GM10266 (cell line): ENCODE measurements at regions not wholly inside any gene's neighbourhood (a gene's known extent, or its start where the extent isn't known, plus 50 kb on each side); places are given as distances from the start of the nearest gene placed in this dataset.

ENCODE experiments used
- DNase-seq: peaks from one replicate; pipeline ENCODE4 v3.0.0; 2012; ENCODE audit errors: extremely low spot score
- TF ChIP-seq, protein P1 (sequence below): IDR thresholded peaks from 2 replicates; pipeline ENCODE4 v1.5.1; 2012; ENCODE audit warnings: mild to moderate bottlenecking, low read depth; ENCODE audit not compliant: control insufficient read depth, insufficient read depth; ENCODE audit errors: missing control alignments

DNA sequence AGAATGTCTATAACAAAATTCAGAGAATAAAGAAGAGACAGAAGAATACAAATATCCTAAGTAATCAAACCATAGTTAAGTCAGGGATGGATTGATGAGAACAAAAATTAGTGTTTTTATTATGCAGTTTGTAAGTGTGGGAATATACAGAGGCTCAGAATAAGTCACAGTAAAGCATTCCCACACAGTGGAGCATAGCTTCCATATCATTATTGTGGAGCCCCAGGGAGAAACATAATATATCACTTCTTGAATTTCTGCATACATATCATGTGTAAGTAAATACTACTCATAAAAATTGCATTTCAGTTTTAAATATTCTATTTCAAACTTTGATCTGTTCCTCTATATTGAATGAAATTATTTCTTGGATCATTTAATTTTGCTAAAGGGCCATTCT is 790.4 kb downstream of the PLA2G4A start:
- TF ChIP-seq, protein P1, sequence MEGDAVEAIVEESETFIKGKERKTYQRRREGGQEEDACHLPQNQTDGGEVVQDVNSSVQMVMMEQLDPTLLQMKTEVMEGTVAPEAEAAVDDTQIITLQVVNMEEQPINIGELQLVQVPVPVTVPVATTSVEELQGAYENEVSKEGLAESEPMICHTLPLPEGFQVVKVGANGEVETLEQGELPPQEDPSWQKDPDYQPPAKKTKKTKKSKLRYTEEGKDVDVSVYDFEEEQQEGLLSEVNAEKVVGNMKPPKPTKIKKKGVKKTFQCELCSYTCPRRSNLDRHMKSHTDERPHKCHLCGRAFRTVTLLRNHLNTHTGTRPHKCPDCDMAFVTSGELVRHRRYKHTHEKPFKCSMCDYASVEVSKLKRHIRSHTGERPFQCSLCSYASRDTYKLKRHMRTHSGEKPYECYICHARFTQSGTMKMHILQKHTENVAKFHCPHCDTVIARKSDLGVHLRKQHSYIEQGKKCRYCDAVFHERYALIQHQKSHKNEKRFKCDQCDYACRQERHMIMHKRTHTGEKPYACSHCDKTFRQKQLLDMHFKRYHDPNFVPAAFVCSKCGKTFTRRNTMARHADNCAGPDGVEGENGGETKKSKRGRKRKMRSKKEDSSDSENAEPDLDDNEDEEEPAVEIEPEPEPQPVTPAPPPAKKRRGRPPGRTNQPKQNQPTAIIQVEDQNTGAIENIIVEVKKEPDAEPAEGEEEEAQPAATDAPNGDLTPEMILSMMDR, result no peak
- DNase-seq, result no peak

DNA sequence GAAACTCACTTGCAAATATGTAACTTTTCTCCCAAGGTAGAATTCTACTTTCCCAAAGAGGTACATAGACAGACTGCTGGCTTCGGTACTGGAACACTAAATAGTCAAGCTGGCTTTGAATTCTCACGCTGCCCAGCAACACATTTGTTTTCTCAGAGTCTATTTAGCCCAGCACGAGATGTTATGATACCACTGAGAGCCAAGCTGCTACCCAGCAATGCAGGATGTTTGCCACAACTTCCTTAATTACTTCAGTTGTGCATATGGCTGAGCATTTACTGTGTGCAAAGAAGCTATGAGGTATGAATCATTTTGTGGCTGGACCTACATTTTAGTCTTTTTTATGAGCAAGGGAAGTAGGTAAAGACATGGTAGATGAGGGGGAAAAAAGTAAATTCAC is 793.2 kb downstream of the PLA2G4A start:
- peak; percentile 11 for DNase-seq
- TF ChIP-seq, protein P1, result no peak

DNA sequence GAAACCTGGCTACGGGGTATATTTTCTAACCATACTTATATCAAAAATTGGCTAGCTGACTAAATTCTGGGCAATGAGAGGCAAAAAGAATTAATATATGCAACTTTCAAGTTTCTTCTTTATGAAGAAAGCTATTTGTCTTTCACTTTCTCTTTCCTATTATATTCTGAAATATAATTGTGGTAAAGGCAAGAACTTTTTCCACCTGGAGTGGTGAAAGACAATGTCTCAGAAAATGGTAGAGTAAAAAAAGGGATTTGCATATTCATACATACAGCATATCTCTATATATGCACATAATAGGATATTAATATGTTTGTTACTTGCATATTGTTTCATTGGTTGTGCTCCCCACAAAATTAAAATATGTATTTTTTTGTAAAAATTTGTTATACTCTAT is 793.8 kb downstream of the PLA2G4A start:
- TF ChIP-seq, protein P1, result no peak
- no peak for DNase-seq

DNA sequence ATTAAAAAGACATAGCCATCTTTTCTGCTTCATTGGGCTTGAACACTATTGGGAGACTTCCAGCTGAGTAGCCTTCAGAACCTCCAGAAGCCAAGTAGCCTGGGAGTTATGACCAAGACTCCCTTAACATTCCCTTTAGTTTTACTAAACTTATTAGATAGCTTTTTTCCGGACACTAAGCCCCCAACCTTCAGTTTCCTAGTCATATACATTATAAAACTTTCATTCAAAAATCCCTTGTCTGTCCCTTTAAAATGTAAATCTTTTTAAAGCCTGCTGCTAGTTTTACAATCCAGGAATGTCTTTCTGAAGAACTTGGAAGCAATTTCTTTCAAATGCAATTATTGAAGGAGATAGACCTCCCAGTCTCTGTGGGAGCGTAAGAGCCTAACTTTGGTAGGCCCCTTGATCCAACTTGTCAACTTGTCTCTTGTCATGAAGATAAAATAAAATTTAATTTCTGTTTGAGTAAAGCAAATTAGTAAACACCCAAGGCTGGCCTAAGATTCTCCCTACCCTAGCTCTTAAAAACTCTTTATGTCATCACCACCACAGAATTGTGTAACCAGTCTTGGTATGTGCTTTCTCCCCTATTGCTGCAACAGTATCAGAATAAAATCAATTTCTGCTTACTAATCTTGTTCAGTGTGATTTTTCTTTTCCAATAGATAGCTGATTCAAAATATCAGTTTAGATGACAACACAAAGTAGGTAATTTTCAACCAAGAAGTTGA is 796.2 kb downstream of the PLA2G4A start:
- DNase-seq, result no peak
- TF ChIP-seq, protein P1, result no peak

DNA sequence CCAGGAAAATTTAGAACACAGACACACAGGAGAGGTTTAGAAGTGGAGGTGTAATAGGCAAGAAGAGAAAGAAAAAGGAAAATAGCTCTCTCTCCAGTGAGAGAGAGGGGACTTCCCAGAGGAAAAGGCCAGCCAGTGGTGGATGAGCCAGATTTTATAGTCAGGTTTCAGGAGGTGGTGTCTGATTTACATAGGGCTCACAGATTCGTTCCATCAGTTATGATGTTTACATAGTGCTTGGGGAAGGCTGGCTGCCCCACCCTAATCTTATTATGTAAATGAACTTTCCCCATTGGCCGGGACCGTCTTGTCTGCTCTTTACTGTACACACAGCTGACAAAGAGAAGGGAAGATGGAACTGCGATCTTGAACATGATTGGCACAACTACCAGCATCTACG is 797.3 kb downstream of the PLA2G4A start:
- TF ChIP-seq, protein P1, result no peak
- DNase-seq, result no peak

DNA sequence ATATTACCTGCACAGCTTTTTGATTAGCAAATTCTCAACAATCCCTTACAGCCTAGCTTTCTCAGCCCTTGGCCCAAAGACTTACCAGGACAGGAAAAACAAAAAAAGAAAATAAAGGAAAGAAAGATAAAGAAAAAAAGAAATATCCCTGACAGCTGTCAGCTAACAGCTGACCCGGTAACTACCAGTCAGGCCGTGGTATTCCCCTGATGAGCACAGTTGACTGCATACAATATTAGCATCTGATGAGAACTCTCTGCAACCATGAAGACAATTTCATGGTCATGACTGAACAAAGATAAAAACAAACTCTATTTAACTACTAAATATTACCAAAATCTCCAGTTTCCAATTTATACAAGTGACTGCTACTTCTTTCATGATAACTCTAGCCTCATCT is 798.8 kb downstream of the PLA2G4A start:
- DNase-seq, result no peak
- TF ChIP-seq, protein P1, result no peak

DNA sequence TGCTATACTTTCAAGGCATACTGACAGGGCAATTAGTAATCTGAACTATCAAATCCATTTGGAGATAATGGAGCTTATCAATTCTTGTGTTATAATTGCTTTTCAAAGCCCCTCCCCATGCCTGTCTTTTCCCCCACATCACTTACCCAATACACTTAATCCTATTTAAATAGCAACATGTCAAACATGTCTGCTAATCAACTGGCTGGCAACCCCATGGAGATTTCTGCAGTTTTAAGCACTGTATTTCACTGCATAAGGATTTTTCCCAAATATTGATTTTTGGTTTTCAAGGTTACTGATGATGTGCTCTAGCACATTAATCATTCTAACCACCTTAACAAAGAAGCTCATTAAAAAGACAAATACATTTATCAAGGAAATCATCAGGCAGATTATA is 800.3 kb downstream of the PLA2G4A start:
- no peak for DNase-seq
- TF ChIP-seq, protein P1, result no peak
